NCI-H82 treated with DMSO at 0.1 percent for 48 hours (cell line): ENCODE measurements at regions not wholly inside any gene's neighbourhood (a gene's known extent, or its start where the extent isn't known, plus 50 kb on each side); places are given as distances from the start of the nearest gene placed in this dataset.

Experiments used
- DNase-seq: peaks from one replicate; lab custom pipeline; 2025; ENCODE audit not compliant: unreplicated experiment; lab: John Stamatoyannopoulos, UW

- DNase-seq = no peak
These were observed 52.0 kb downstream of the LRATD1 start for GRCh38 chr2:14684516-14684915.

GRCh38 chr2:14690926-14691325 lies 58.4 kb downstream of the LRATD1 start:
- DNase-seq = no peak

- DNase-seq = no peak
These were observed 61.4 kb downstream of the LRATD1 start for GRCh38 chr2:14693874-14694273.

GRCh38 chr2:14700753-14701152 lies 68.2 kb downstream of the LRATD1 start:
- DNase-seq = no peak

DNA sequence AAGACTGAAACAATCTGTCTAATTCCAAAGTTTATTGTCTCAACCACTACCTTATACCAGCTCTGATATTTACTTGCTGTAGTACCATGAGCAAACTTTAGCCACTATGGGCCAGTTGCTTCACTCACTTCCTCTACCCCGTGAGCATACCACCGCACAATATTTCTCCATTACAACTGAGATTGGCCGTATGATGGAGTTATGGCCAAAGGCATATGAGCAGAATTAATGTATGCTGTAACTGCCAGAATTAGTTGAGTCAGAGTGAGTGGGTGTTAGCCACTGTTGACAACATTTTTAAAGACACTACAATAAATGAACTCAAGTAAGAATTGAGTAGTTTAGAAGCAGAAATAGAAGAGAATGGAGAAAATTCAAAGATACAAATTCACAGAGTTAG lies 69.7 kb downstream of the LRATD1 start:
- DNase-seq = no peak

DNA sequence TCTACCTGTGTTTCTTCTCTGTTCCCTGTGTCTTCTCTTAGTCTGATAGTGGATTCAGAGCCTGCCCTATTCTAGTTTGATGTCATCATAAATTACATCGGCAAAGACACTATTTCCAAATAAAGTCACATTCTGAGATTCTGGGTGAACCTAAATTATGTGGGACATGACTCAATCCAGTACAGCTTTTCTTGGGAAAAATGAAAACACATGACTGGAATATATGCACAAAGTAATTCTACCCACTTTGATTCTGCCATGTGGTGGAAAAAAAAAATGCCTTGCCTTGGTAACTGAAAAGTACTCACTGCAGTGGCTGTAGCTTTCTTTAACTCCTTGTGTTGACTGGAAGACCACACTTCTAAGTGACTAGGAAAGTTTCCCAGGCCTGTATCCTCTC lies 73.7 kb downstream of the LRATD1 start:
- no peak for DNase-seq

- DNase-seq = no peak
These were observed 79.6 kb downstream of the LRATD1 start for GRCh38 chr2:14712111-14712510.

DNA sequence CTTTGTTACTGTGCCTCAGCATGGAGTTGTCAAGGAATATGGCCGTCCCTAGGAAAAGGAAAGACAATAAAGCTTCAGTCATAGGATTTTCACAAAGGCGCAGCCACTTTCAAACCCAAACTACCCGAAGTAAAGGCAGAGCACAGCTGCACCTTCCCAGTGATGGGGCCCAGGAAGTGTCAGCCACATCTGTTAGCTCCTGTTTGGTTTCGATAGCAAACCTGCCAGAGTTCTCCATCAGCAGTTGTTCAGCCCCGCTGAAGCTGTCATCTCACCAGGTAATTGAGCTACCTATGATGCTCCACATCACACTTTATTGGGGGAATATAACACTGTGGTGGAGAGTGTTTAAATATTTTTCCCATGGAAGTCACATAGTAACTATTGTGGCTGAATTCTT lies 80.7 kb downstream of the LRATD1 start:
- no peak for DNase-seq

DNA sequence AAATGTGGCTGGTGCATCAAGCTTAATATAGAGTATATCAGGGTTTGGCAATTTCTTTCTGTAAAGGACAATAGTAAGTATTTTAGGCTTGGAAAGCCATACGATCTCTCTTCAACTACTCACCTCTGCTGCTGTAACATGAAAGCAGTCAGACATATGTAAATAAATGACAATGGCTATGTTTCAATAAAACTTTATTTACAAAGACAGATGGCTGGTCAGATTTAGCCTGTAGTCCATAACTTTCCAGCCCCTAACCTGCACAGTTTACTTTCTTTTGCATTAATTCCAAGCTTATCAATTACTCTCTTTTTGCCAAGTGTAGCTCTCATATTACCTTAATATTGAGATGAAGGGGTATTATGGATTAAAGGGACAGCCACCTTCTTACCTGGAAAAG lies 83.1 kb downstream of the LRATD1 start:
- DNase-seq = no peak

GRCh38 chr2:14716319-14716718 lies 83.8 kb downstream of the LRATD1 start:
- DNase-seq = no peak

DNA sequence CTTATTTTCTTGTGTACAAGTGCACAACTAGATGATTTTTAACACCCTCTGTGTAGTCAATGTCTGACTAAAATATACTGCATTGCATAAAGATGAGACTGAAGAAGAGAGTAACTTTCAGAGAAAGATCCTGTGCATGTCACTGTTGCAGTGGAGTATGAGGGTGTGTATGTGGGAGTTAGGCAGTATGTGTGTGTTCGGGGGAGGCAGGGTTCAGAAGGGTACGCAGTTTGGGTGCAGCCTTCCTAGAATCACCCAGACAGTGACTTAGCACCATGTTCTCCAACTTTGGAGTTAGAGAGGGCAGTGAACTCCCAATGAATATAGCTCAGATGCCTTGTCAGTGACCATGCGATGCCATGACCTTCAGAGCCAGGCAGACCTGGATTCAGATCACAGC lies 84.6 kb downstream of the LRATD1 start:
- DNase-seq = no peak

GRCh38 chr2:14720319-14720718 lies 87.8 kb downstream of the LRATD1 start:
- no peak for DNase-seq

DNA sequence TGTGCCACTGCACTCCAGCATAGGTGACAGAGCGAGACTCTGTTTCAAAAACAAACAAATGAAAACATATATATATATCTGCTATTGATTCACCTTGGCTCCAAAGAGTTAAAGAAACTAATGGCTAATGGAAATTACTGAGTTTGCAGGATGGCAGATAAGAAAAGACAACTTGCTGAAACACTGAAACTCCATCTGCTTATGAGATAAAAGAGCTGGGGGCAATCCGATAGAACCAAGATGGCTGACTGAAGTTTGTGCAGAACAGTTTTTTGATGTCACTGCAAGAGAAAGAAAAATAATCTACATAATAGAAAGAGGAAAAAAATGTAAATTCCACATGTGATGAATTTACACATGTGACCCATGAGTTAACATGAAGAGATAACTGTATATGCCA lies 88.2 kb downstream of the LRATD1 start:
- DNase-seq = no peak

DNA sequence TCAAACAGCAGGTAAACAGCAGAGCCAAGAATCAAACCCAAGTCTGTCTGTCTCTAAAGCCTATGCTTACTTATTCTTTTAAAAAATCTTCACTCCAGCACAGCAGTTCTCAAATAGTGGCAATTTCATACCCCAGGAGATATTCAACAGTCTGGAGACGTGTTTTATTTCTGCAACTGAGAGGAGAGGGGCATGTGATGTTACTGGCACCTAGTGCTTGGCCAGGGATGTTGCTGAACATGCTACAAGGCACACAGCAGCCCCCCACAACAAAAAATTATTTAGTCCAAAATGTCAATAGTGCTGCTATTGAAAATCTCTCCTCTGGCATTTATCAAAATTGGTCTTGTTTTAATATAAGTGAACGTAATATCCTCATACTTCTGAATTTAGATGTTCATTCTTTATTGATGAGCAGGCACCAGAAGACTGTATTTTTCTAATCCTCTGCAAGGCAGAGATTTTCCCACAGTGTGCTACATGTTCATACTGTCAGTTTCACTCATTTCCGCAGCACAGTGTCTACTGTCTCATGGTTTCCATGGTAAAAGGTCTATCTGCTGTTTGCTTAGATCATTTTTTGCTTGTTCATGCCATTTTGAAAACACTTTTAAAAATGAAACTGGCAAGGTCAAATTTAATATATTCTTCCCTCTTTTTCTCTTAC lies 90.5 kb downstream of the LRATD1 start:
- DNase-seq = no peak

- no peak for DNase-seq
These were observed 91.2 kb downstream of the LRATD1 start for GRCh38 chr2:14723684-14724083.

DNA sequence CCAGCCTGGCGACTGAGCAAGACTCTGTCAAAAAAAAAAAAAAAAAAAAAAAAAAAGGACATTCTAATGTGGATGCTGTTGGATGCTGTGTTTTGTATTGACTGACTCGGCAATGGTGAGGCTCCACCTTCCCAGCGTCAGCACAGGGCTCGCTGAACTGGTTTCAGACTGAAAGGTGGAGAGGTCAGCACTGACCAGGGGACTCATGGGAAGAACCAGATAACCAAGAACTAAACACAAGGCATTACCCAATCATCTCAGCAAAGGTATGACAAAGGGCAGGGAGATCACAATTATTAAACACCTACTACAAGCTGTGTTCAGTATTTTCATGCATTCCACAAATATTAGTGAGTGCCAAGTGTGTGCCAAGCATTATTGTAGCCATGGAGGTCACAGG lies 103.2 kb downstream of the LRATD1 start:
- no peak for DNase-seq

GRCh38 chr2:14737201-14737600 lies 104.7 kb downstream of the LRATD1 start:
- no peak for DNase-seq

GRCh38 chr2:14743861-14744260 lies 111.3 kb downstream of the LRATD1 start:
- no peak for DNase-seq

DNA sequence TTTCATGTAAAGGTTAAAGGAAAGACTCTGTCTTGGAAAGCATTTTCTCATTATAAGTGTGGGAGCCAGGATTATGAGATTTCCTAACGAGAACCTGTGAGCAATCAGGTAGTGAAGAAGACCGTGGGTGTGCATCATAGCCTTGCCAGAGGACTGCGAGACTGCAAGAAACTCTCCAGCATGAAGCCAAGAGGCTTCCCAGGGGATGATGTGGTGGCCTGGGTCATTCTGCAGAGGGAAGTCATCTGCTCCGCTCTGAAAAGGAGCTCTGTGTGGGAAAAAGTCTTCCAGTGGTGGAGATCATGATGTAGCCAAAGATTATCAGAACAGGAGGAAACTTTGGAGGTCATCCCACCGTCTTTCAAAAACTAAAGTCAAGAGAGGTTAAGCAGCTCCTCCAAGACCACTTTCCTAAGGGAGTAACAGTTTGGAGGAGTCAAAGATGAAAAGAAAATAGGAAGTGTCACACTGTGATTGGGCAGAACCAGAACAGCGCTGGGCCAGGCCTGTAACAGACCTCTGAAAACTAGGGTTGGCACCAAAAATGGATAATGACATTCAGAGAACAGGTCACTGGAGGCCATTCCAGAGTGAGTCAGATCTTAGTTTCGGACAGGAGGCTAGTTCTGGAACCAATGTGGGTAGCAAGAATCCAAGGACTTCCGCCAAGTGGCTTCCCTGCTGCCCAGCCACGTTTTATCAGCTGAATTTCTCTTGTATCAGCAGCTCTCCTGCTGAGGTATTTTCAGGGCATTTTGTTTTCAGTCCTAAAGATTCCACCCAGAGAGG lies 113.0 kb downstream of the LRATD1 start:
- no peak for DNase-seq

DNA sequence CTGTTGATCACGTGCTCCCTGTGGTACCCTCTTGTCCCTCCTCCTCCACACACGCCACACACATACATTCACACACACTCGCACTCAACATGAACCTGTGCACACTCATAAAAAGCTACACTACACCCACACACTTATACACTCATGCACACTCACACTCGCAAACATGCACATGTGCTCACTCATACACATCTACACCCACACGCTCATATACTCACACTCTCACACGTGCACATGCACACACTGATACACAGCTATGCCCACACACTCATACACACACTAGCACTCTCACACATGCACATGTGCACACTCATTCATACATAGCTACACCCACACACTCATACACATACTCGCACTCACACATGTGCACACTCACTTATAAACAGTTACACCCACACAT lies 113.6 kb downstream of the LRATD1 start:
- no peak for DNase-seq

DNA sequence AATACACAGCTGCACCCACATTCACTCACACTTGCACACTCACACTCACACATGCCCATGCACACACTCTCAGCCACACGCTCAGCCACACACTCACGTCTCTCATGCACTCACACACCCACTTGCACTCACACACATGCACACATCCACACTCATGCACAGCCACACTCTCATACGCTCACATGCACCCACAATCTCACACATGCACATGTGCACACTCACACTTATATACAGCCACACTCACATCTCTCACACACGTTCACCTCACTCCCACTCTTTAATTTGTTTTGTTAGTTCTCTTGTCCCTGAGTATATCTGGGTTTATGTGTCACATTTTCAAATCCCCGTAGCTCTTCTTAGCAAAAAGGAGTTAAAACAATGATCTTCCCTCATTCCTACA lies 114.9 kb downstream of the LRATD1 start:
- no peak for DNase-seq

DNA sequence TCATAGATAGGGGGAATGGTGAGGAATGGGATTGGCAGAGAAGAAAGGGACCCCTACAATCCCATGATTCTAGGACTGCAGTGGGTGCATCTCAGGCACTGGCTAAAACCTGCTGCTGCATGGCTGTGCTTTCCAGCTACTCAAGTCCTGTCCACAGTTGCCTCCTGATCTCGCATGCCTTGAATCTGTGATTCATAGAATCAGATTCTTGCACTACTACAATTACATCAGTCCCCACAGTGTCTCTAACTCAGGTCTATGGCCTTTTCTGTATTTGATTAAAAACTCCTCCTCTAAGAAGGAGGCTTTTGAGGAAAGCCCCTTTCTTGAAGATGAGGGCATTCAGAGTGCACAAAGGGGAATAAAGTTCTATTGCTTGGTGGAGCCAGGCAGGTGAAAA lies 117.4 kb downstream of the LRATD1 start:
- no peak for DNase-seq

- DNase-seq = no peak
These were observed 117.9 kb downstream of the LRATD1 start for GRCh38 chr2:14750433-14750832.
